Upper lobe of left lung (tissue), 4 donors: ENCODE measurements at regions not wholly inside any gene's neighbourhood (a gene's known extent, or its start where the extent isn't known, plus 50 kb on each side); places are given as distances from the start of the nearest gene placed in this dataset.

ENCODE experiments used
- CTCF ChIP-seq, 6 experiments: fragments of 450-650 bp in 4 of 6; fragments of 200-600 bp in 2 of 6; sonication (generic) in 2 of 6; IDR thresholded peaks; one replicate each; pipeline ENCODE4 v1.5.1; 2016 to 2019; ENCODE audit warnings: antibody characterized with exemption in 6 of 6
- POLR2A ChIP-seq, 4 donors: fragments of 450-650 bp; IDR thresholded peaks; one replicate each; pipeline ENCODE4 v1.5.1; 2016 to 2017; ENCODE audit warnings: antibody characterized with exemption in 4 of 4, mild to moderate bottlenecking in 2 of 4

- TF ChIP-seq CTCF (IDR thresholded peaks at IDR 0.05) (no peak), POLR2A (IDR thresholded peaks at IDR 0.05) (no peak)
These were observed 1142.1 kb upstream of the CADM2 start for GRCh38 chr3:83816653-83817052.
